ENCODE measurements at regions not wholly inside any gene's neighbourhood (a gene's known extent, or its start where the extent isn't known, plus 50 kb on each side); places are given as distances from the start of the nearest gene placed in this dataset.

- TF ChIP-seq CTCF (IDR thresholded peaks at IDR 0.05): no peak
- no peak for TF ChIP-seq POLR2A (IDR thresholded peaks at IDR 0.05)
Measured at GRCh38 chr20:48156521-48156920, 371.2 kb upstream of the SULF2 start.
